AG08396 (cell line): ENCODE measurements at regions not wholly inside any gene's neighbourhood (a gene's known extent, or its start where the extent isn't known, plus 50 kb on each side); places are given as distances from the start of the nearest gene placed in this dataset.

Experiments used
- DNase-seq: peaks from one replicate; pipeline ENCODE4 v3.0.0; 2012; ENCODE audit warnings: low spot score, mixed read lengths

- no peak for DNase-seq
These were observed 62.7 kb upstream of the KLF13 start for GRCh38 chr15:31263751-31264558.

- DNase-seq = no peak
These were observed 62.0 kb upstream of the KLF13 start for GRCh38 chr15:31264559-31265089.

GRCh38 chr15:31265090-31265870 is 61.4 kb upstream of the KLF13 start:
- no peak for DNase-seq

GRCh38 chr15:31265871-31266711 is 60.5 kb upstream of the KLF13 start:
- DNase-seq = no peak

GRCh38 chr15:31266712-31267111 is 59.9 kb upstream of the KLF13 start:
- DNase-seq = no peak

GRCh38 chr15:31267161-31268107 is 59.2 kb upstream of the KLF13 start:
- no peak for DNase-seq

- DNase-seq = no peak
These were observed 58.5 kb upstream of the KLF13 start for GRCh38 chr15:31268108-31268501.

GRCh38 chr15:31268911-31269784 is 57.5 kb upstream of the KLF13 start:
- DNase-seq = no peak

GRCh38 chr15:31269816-31270575 is 56.6 kb upstream of the KLF13 start:
- DNase-seq = no peak

GRCh38 chr15:31270767-31271166 is 55.9 kb upstream of the KLF13 start:
- DNase-seq = no peak

- DNase-seq = peak; percentile 4
These were observed 55.4 kb upstream of the KLF13 start for GRCh38 chr15:31271224-31271635.

GRCh38 chr15:31271711-31272557 is 54.7 kb upstream of the KLF13 start:
- DNase-seq = no peak

- DNase-seq = no peak
These were observed 53.9 kb upstream of the KLF13 start for GRCh38 chr15:31272558-31273257.

- DNase-seq = no peak
These were observed 53.2 kb upstream of the KLF13 start for GRCh38 chr15:31273258-31273941.

GRCh38 chr15:31274496-31275330 is 51.9 kb upstream of the KLF13 start:
- DNase-seq = no peak
